ENCODE measurements at regions not wholly inside any gene's neighbourhood (a gene's known extent, or its start where the extent isn't known, plus 50 kb on each side); places are given as distances from the start of the nearest gene placed in this dataset.

DNA sequence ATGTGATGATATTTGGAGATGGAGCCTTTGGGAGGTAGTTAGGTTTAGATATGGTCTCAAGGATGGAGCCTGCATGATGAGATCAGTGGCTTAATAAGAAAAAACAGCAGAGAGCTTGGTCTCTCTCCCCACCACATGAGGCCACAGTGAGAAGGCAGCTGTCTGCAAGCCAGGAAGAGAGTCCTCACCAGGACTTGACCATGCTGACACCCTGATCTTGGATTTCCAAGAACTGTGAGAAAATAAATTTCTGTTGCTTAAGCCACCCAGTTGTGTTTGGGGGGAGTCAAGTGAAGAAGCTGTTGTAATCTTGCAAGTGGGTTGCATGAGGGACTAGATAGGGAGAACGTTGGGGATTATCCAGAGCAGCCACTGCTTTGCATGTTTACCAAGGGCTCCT, 62.3 kb upstream of the TNFAIP8L3 start:
- intact Hi-C loops (cut with DNase I; ENCODE audit: low total_unique reads): no loop called here

DNA sequence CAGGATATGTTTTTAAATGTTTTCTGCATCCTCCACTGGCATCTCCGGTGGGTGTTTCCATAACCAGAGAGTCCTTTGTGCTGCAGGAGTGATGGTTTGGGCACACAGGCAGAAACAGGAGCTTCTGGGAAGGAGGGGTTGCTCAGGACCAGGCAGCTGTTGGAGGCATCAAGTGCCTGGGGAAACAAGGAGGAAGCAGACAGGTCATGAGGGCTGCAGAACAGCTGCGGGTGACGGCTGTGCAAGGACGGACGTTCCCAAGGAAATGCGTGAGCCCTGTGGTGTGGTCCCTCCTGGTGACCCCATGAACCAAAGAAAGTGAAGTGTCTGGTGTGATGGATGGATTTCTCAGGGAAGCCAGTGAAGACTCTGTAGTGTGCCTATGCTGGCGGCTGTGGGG, 61.2 kb upstream of the TNFAIP8L3 start:
- DNase-seq (ENCODE audit: low spot score in 2 of 2): no peak
- Histone ChIP-seq H3K36me3 (no peaks in the 10 kb centered on the region), H3K4me1 (no peaks in the 10 kb centered on the region), H3K4me3 (no peak overlapping the region), H3K27ac (no peak overlapping the region), H3K27me3 (no peaks in the 10 kb centered on the region), H3K9me3 (no peaks in the 10 kb centered on the region)
- TF ChIP-seq, protein P1, sequence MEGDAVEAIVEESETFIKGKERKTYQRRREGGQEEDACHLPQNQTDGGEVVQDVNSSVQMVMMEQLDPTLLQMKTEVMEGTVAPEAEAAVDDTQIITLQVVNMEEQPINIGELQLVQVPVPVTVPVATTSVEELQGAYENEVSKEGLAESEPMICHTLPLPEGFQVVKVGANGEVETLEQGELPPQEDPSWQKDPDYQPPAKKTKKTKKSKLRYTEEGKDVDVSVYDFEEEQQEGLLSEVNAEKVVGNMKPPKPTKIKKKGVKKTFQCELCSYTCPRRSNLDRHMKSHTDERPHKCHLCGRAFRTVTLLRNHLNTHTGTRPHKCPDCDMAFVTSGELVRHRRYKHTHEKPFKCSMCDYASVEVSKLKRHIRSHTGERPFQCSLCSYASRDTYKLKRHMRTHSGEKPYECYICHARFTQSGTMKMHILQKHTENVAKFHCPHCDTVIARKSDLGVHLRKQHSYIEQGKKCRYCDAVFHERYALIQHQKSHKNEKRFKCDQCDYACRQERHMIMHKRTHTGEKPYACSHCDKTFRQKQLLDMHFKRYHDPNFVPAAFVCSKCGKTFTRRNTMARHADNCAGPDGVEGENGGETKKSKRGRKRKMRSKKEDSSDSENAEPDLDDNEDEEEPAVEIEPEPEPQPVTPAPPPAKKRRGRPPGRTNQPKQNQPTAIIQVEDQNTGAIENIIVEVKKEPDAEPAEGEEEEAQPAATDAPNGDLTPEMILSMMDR (IDR thresholded peaks at IDR 0.05): no peak
- TF ChIP-seq POLR2AphosphoS5 (IDR thresholded peaks at IDR 0.05) (no peak), POLR2A (IDR thresholded peaks at IDR 0.05) (no peak)
- intact Hi-C loops (cut with DNase I; ENCODE audit: low total_unique reads): no loop called here

More for the DNA sequence above, 62.3 kb upstream of the TNFAIP8L3 start:
- Histone ChIP-seq H3K27me3 (no peaks in the 10 kb centered on the region), H3K4me1 (no peaks in the 10 kb centered on the region), H3K9me3 (no peaks in the 10 kb centered on the region), H3K4me3 (no peak overlapping the region), H3K27ac (no peak overlapping the region), H3K36me3 (no peaks in the 10 kb centered on the region)
- TF ChIP-seq POLR2A (IDR thresholded peaks at IDR 0.05) (no peak), POLR2AphosphoS5 (IDR thresholded peaks at IDR 0.05) (no peak)
- TF ChIP-seq, protein P1 (IDR thresholded peaks at IDR 0.05): no peak
- no peak for DNase-seq (ENCODE audit: low spot score in 2 of 2)

DNA sequence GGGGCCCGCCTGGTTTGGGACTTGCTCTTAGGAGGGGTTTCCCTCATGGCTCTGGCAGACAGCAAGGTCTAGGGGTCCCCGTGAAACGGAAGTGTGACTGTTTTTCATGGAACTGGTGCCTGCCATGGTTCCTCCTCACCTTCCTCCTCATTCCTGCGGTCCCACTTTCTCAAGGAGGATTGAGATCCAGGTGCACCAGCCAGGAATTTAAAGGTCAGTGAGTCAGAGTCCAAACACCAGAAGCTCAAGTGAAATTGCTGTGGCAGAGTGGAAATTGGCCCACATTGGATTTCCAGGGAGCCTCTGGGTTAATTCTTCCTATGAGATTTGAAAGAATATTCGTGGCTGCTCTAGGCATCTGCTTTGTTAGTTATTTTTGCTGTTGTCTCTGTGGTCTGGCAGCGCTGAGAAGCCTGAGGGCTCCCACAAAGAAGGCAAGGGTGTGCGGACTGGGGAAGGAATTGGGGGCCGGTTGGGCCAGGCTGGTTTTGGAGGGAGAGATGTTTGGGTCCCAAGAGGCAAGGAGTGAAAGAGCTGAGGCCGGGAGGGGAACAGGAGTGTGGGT, 60.4 kb upstream of the TNFAIP8L3 start:
- Histone ChIP-seq H3K9me3 (no peaks in the 10 kb centered on the region), H3K36me3 (no peaks in the 10 kb centered on the region), H3K4me3 (no peak overlapping the region), H3K27ac (peak overlapping the region; percentile 25), H3K4me1 (no peaks in the 10 kb centered on the region), H3K27me3 (no peaks in the 10 kb centered on the region)
- intact Hi-C loops (cut with DNase I; ENCODE audit: low total_unique reads): no loop called here
- TF ChIP-seq POLR2A (IDR thresholded peaks at IDR 0.05) (no peak), POLR2AphosphoS5 (IDR thresholded peaks at IDR 0.05) (no peak)
- TF ChIP-seq, protein P1 (IDR thresholded peaks at IDR 0.05): no peak
- peak in 1 of 2 donors; percentile 37 for DNase-seq (ENCODE audit: low spot score in 2 of 2)
